ENCODE measurements at regions not wholly inside any gene's neighbourhood (a gene's known extent, or its start where the extent isn't known, plus 50 kb on each side); places are given as distances from the start of the nearest gene placed in this dataset.

DNA sequence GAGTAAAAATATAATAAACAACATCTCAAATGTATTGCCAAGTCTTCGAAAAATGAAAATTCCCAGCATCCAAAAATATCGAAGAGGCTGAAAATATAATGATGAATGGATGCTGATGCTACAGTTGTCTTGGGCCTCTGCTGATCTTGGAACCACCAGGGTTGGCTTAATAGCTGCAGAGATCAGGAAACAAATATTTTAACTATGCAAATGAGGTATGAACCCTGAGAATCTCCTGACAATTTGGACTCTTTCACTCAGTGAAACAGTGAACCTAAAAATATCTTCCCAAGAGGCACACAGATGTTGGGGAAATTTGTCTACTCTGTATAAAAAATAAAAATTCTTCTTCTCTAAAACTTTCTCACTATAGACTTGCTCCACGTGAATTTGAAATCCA, 97.7 kb upstream of the EGFR start:
- TF ChIP-seq POLR2AphosphoS5 (IDR thresholded peaks at IDR 0.05) (no peak), MXI1 (conservative IDR thresholded peaks at IDR 0.05; ENCODE audit: poor library complexity, severe bottlenecking) (no peak), RAD21 (conservative IDR thresholded peaks at IDR 0.05) (no peak), SMC3 (conservative IDR thresholded peaks at IDR 0.05; ENCODE audit: poor library complexity) (no peak), CTCF (IDR thresholded peaks at IDR 0.05; ENCODE audit: poor library complexity, severe bottlenecking) (no peak), EZH2 (IDR thresholded peaks at IDR 0.05; ENCODE audit: borderline replicate concordance, insufficient read depth, low read length, poor library complexity, severe bottlenecking) (no peak), TAF1 (IDR thresholded peaks at IDR 0.05; ENCODE audit: low read depth) (no peak), EP300 (conservative IDR thresholded peaks at IDR 0.05; ENCODE audit: poor library complexity, severe bottlenecking) (no peak)
- TF ChIP-seq, protein P1, sequence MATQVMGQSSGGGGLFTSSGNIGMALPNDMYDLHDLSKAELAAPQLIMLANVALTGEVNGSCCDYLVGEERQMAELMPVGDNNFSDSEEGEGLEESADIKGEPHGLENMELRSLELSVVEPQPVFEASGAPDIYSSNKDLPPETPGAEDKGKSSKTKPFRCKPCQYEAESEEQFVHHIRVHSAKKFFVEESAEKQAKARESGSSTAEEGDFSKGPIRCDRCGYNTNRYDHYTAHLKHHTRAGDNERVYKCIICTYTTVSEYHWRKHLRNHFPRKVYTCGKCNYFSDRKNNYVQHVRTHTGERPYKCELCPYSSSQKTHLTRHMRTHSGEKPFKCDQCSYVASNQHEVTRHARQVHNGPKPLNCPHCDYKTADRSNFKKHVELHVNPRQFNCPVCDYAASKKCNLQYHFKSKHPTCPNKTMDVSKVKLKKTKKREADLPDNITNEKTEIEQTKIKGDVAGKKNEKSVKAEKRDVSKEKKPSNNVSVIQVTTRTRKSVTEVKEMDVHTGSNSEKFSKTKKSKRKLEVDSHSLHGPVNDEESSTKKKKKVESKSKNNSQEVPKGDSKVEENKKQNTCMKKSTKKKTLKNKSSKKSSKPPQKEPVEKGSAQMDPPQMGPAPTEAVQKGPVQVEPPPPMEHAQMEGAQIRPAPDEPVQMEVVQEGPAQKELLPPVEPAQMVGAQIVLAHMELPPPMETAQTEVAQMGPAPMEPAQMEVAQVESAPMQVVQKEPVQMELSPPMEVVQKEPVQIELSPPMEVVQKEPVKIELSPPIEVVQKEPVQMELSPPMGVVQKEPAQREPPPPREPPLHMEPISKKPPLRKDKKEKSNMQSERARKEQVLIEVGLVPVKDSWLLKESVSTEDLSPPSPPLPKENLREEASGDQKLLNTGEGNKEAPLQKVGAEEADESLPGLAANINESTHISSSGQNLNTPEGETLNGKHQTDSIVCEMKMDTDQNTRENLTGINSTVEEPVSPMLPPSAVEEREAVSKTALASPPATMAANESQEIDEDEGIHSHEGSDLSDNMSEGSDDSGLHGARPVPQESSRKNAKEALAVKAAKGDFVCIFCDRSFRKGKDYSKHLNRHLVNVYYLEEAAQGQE (IDR thresholded peaks at IDR 0.05; ENCODE audit: borderline replicate concordance), result no peak
- no peaks in the 10 kb centered on the region for H3K27me3 ChIP-seq (ENCODE audit: insufficient read depth, low read depth, low read length)
- H2AFZ ChIP-seq (ENCODE audit: low read depth, low read length), result no peak overlapping the region
- no peak overlapping the region for H3K27ac ChIP-seq (ENCODE audit: low read length)
- no peaks in the 10 kb centered on the region for H3F3A ChIP-seq (ENCODE audit: insufficient read depth, low read length, poor library complexity, severe bottlenecking)
- no peaks in the 10 kb centered on the region for H3K9me3 ChIP-seq (ENCODE audit: low read length)
- H3K36me3 ChIP-seq (ENCODE audit: insufficient read depth, low read length), result no peaks in the 10 kb centered on the region
- H3K9me2 ChIP-seq (ENCODE audit: insufficient read depth, low read length), result no peaks in the 10 kb centered on the region
- no peak overlapping the region for H3K4me2 ChIP-seq (ENCODE audit: low read length)
- H4K20me1 ChIP-seq (ENCODE audit: insufficient read depth), result no peaks in the 10 kb centered on the region
- no peaks in the 10 kb centered on the region for H3K79me2 ChIP-seq (replicated peaks; ENCODE audit: insufficient read depth, low read length)
- H3K9ac ChIP-seq (ENCODE audit: low read length), result no peak overlapping the region
- no peak overlapping the region for H3K4me3 ChIP-seq (ENCODE audit: low read length)

DNA sequence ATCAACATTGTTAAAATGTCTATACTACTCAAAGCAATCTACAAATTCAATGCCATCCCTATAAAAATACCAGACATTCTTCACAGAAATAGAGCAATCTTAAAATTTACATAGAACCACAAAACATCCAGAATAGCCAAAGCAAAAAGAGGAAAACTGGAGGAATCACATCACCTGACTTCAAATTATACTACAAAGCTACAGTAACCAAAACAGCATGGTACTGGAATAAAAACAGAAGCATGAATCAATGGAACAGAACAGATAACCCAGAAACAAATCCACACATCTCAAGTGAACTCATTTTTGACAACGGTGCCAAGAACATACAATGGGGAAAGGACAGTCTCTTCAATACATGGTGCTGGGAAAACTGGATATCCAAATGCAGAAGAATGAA, 87.3 kb upstream of the EGFR start:
- Histone ChIP-seq H4K20me1 (ENCODE audit: insufficient read depth) (no peaks in the 10 kb centered on the region), H3K79me2 (replicated peaks; ENCODE audit: insufficient read depth, low read length) (no peaks in the 10 kb centered on the region), H3K36me3 (ENCODE audit: insufficient read depth, low read length) (no peaks in the 10 kb centered on the region), H3K27me3 (ENCODE audit: insufficient read depth, low read depth, low read length) (no peaks in the 10 kb centered on the region), H3K4me3 (ENCODE audit: low read length) (no peak overlapping the region), H3K9me2 (ENCODE audit: insufficient read depth, low read length) (no peaks in the 10 kb centered on the region), H3F3A (ENCODE audit: insufficient read depth, low read length, poor library complexity, severe bottlenecking) (peaks cover 5% of the 10 kb centered on the region), H3K27ac (ENCODE audit: low read length) (no peak overlapping the region), H2AFZ (ENCODE audit: low read depth, low read length) (no peak overlapping the region), H3K9me3 (ENCODE audit: low read length) (no peaks in the 10 kb centered on the region), H3K9ac (ENCODE audit: low read length) (no peak overlapping the region), H3K4me2 (ENCODE audit: low read length) (no peak overlapping the region)
- TF ChIP-seq RAD21 (conservative IDR thresholded peaks at IDR 0.05) (no peak), POLR2AphosphoS5 (IDR thresholded peaks at IDR 0.05) (no peak), SMC3 (conservative IDR thresholded peaks at IDR 0.05; ENCODE audit: poor library complexity) (no peak), EZH2 (IDR thresholded peaks at IDR 0.05; ENCODE audit: borderline replicate concordance, insufficient read depth, low read length, poor library complexity, severe bottlenecking) (no peak), EP300 (conservative IDR thresholded peaks at IDR 0.05; ENCODE audit: poor library complexity, severe bottlenecking) (no peak), MXI1 (conservative IDR thresholded peaks at IDR 0.05; ENCODE audit: poor library complexity, severe bottlenecking) (no peak), TAF1 (IDR thresholded peaks at IDR 0.05; ENCODE audit: low read depth) (no peak), CTCF (IDR thresholded peaks at IDR 0.05; ENCODE audit: poor library complexity, severe bottlenecking) (no peak)
- TF ChIP-seq, protein P1 (IDR thresholded peaks at IDR 0.05; ENCODE audit: borderline replicate concordance), result no peak
